Esophagus (tissue), 2 donors: ENCODE measurements at regions not wholly inside any gene's neighbourhood (a gene's known extent, or its start where the extent isn't known, plus 50 kb on each side); places are given as distances from the start of the nearest gene placed in this dataset.

Experiments used
- H3K27ac ChIP-seq, 2 donors: one replicate each; pipeline ENCODE4 v1.5.1; 2013; ENCODE audit warnings: low read depth in 2 of 2, mild to moderate bottlenecking in 2 of 2, inconsistent platforms in 1 of 2, low read length in 1 of 2, moderate library complexity in 1 of 2
- H3K27me3 ChIP-seq, 2 donors: one replicate each; pipeline ENCODE4 v1.6.1; 2013; ENCODE audit warnings: low read length in 2 of 2, control low read depth in 1 of 2, mild to moderate bottlenecking in 1 of 2; ENCODE audit not compliant: insufficient read depth in 2 of 2, control insufficient read depth in 1 of 2
- H3K36me3 ChIP-seq, 2 donors: one replicate each; pipeline ENCODE4 v1.6.1; 2013; ENCODE audit warnings: low read length in 1 of 2; ENCODE audit not compliant: control insufficient read depth in 2 of 2, insufficient read depth in 2 of 2
- H3K4me1 ChIP-seq, 2 donors: one replicate each; pipeline ENCODE4 v1.6.1; 2013; ENCODE audit warnings: low read length in 1 of 2; ENCODE audit not compliant: control insufficient read depth in 2 of 2, insufficient read depth in 2 of 2
- H3K4me3 ChIP-seq, 2 donors: one replicate each; pipeline ENCODE4 v1.5.1; 2013; ENCODE audit warnings: low read length in 2 of 2, mild to moderate bottlenecking in 2 of 2, low read depth in 1 of 2, moderate library complexity in 1 of 2
- H3K9me3 ChIP-seq, 2 donors: one replicate each; pipeline ENCODE4 v1.6.1; 2013; ENCODE audit warnings: mild to moderate bottlenecking in 2 of 2, low read depth in 1 of 2, low read length in 1 of 2, moderate library complexity in 1 of 2; ENCODE audit not compliant: control insufficient read depth in 2 of 2, insufficient read depth in 1 of 2
- WGBS, 2 donors: extraction: QIAGEN DNeasy Blood & Tissue Kit; methylation state at CpG; one replicate each; pipeline ENCODE4 v1.1.7; 2013; 5-methylcytosine and 5-hydroxymethylcytosine counted together
- donor health status: healthy with polysubstance abuse.
- donor health status: Bipolar disorder and iron deficiency.

GRCh38 chr10:131022981-131023380 is 288.5 kb downstream of the TCERG1L start:
- H3K27ac ChIP-seq: no peak overlapping the region
- no peaks in the 10 kb centered on the region for H3K4me1 ChIP-seq
- H3K9me3 ChIP-seq: peaks cover 0 to 4% of the 10 kb centered on the region in 2 donors
- no peaks in the 10 kb centered on the region for H3K36me3 ChIP-seq
- H3K4me3 ChIP-seq: no peak overlapping the region
- WGBS, 2 donors: 40 to 48% methylated on average over 5 of the region's 5 CpGs
- no peaks in the 10 kb centered on the region for H3K27me3 ChIP-seq

DNA sequence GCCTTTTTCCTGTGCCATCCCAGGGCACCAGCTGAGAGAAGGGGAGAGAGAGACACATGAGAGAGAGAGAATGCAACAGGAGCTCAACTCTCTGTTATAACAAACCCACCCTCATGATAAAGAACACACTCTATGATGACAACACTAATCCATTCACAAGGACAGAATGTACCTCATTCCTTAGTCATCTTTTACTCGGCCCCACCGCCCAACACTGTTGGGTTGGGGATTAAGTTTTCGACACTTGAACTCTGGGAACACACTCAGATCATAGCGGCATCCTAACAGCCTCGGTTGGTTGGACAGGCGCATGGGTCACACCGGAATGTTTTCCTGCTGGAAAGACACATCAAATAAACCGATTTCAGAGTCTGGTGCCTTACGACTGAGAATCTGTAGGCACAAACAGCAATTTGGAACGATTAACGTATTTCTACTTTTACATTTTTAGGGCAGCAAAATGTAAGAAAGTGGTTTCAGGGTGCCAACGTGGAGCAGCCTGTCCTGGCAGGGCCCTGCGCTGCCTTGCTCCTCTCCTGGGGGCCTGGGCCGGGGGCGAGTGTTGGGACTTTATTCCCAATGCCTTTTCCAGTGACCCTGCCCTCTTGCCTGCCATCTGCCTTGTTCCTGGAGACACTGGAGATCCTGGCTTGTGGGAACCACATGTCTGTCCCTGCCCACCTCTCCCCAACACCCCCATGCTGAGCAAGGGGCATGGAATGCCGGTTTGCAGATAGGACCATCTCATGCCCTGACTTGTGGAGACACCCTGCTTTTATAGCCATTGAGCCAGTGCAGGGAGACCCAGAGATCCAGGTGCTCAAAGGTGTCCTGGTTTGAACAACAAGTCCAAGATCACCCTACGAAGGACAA is 287.0 kb downstream of the TCERG1L start:
- Histone ChIP-seq H3K36me3 (no peaks in the 10 kb centered on the region), H3K27me3 (no peaks in the 10 kb centered on the region), H3K4me1 (no peaks in the 10 kb centered on the region), H3K4me3 (no peak overlapping the region), H3K9me3 (peaks cover 0 to 4% of the 10 kb centered on the region in 2 donors), H3K27ac (no peak overlapping the region)
- WGBS, 2 donors: 78 to 82% methylated on average over 17 of the region's 17 CpGs

GRCh38 chr10:131025333-131025732 is 286.2 kb downstream of the TCERG1L start:
- H3K36me3 ChIP-seq: no peaks in the 10 kb centered on the region
- H3K4me3 ChIP-seq: no peak overlapping the region
- H3K27ac ChIP-seq: no peak overlapping the region
- no peaks in the 10 kb centered on the region for H3K4me1 ChIP-seq
- WGBS, 2 donors: 86 to 89% methylated on average over 9 of the region's 9 CpGs
- no peaks in the 10 kb centered on the region for H3K27me3 ChIP-seq
- H3K9me3 ChIP-seq: peaks cover 0 to 4% of the 10 kb centered on the region in 2 donors

GRCh38 chr10:131027256-131027655 is 284.3 kb downstream of the TCERG1L start:
- H3K27ac ChIP-seq: no peak overlapping the region
- H3K9me3 ChIP-seq: peaks cover 0 to 3% of the 10 kb centered on the region in 2 donors
- no peaks in the 10 kb centered on the region for H3K36me3 ChIP-seq
- 60 to 79% methylated on average over 7 of the region's 7 CpGs for WGBS, 2 donors
- no peak overlapping the region for H3K4me3 ChIP-seq
- H3K27me3 ChIP-seq: no peaks in the 10 kb centered on the region
- no peaks in the 10 kb centered on the region for H3K4me1 ChIP-seq

DNA sequence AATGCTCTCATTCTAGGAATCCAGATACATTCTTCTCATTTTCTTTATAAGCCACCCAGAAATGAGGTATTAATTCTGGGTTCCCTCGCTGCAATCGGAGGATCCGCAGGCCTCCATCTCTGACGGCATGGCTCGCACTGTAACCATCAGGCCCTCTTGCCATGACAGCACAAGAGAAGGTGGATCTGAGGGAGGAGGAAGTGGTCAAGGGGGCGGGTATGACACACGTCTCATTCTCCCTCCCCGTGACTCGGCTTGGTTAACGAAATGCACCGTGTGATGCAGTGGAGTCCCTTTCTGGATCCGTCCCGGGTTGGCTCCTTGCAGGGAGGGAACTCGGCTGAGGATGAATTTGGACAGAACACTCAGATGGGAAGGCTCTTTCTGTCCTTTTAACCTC is 280.2 kb downstream of the TCERG1L start:
- no peak overlapping the region for H3K4me3 ChIP-seq
- H3K27ac ChIP-seq: no peak overlapping the region
- no peaks in the 10 kb centered on the region for H3K4me1 ChIP-seq
- H3K27me3 ChIP-seq: no peaks in the 10 kb centered on the region
- H3K9me3 ChIP-seq: no peaks in the 10 kb centered on the region
- WGBS, 2 donors: 80 to 82% methylated on average over 14 of the region's 14 CpGs
- H3K36me3 ChIP-seq: no peaks in the 10 kb centered on the region

GRCh38 chr10:131032329-131033165 is 279.0 kb downstream of the TCERG1L start:
- Histone ChIP-seq H3K36me3 (no peaks in the 10 kb centered on the region), H3K27ac (no peak overlapping the region), H3K4me3 (no peak overlapping the region), H3K9me3 (no peaks in the 10 kb centered on the region), H3K27me3 (no peaks in the 10 kb centered on the region), H3K4me1 (no peaks in the 10 kb centered on the region)
- WGBS, 2 donors: 80 to 84% methylated on average over 26 of the region's 26 CpGs

DNA sequence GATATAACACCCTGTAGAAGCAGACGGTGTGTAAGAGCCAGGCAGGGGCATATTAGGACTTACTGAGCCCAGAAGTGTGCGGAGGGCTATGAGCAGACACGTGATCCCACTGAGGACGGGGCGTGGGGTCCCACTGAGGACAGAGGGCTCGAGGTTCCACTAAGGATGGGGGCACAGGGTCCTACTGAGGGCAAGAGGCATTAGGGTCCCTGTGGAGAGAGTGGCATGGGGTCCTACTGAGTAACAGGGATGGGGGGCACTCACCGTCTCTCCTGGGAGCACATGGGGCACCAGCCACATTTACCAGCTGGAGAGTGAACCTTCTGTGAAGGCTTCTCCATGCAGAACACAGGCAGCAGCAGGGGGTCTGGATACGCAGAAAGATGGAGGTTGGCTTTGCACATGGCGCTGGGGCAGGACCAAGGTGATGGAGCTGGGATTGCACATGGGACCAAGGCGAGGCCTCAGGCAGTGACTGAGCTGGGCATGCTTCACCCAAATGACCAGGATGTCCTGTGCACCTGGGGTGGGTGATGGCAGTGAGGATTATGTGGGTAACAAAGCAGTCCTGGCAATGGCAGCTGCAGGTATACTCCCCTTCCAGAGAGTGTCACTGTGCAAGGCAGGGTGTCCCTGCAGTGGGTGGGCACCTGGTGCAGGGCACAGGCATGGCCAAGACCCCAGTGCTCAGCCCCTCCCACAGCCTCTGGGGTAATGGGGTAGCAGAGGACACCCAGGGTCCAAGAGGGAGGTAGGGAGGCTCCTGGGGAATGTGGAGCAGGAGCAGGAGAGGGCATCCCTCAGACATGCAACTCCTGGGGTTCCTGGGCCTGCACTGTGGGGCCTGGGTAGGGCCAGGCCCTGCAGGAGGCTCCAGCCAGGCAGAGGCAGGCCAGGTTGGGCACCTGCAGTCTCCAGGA is 278.1 kb downstream of the TCERG1L start:
- Histone ChIP-seq H3K27me3 (no peaks in the 10 kb centered on the region), H3K36me3 (no peaks in the 10 kb centered on the region), H3K4me1 (no peaks in the 10 kb centered on the region), H3K4me3 (no peak overlapping the region), H3K9me3 (no peaks in the 10 kb centered on the region), H3K27ac (no peak overlapping the region)
- 67 to 74% methylated on average over 10 of the region's 10 CpGs for WGBS, 2 donors

- Histone ChIP-seq H3K9me3 (no peaks in the 10 kb centered on the region), H3K27ac (no peak overlapping the region), H3K4me1 (no peaks in the 10 kb centered on the region), H3K36me3 (no peaks in the 10 kb centered on the region), H3K4me3 (no peak overlapping the region), H3K27me3 (no peaks in the 10 kb centered on the region)
- 80% methylated on average over 8 of the region's 8 CpGs for WGBS, 2 donors
Observed at GRCh38 chr10:131034451-131034850, 277.1 kb downstream of the TCERG1L start.

- Histone ChIP-seq H3K4me3 (no peak overlapping the region), H3K27ac (no peak overlapping the region), H3K36me3 (no peaks in the 10 kb centered on the region), H3K27me3 (no peaks in the 10 kb centered on the region), H3K9me3 (no peaks in the 10 kb centered on the region), H3K4me1 (no peaks in the 10 kb centered on the region)
- WGBS, 2 donors: 37 to 53% methylated on average over 12 of the region's 12 CpGs
Observed at GRCh38 chr10:131035779-131036178, 275.7 kb downstream of the TCERG1L start.
